Neuronal stem cell (in vitro differentiated cells): ENCODE measurements at regions not wholly inside any gene's neighbourhood (a gene's known extent, or its start where the extent isn't known, plus 50 kb on each side); places are given as distances from the start of the nearest gene placed in this dataset.

ENCODE experiments used
- DNase-seq: peaks from one replicate; pipeline ENCODE4 v3.0.0-alpha.2; 2013; ENCODE audit warnings: low spot score
- H2AFZ ChIP-seq: one replicate; pipeline ENCODE4 v1.6.1; 2013; ENCODE audit warnings: mild to moderate bottlenecking, low read length, inconsistent platforms
- H2AK5ac ChIP-seq: 2 replicates; pipeline ENCODE4 v1.6.1; 2013; ENCODE audit warnings: low read depth, mild to moderate bottlenecking, inconsistent platforms, low read length, moderate library complexity, mixed read lengths
- H2BK120ac ChIP-seq: 2 replicates; pipeline ENCODE4 v1.6.1; 2013; ENCODE audit warnings: low read depth, mild to moderate bottlenecking, inconsistent platforms, low read length, moderate library complexity, mixed read lengths
- H2BK12ac ChIP-seq: one replicate; pipeline ENCODE4 v1.6.1; 2013; ENCODE audit warnings: low read length, inconsistent platforms
- H2BK15ac ChIP-seq: 2 replicates; pipeline ENCODE4 v1.6.1; 2013; ENCODE audit warnings: mild to moderate bottlenecking, low read length, inconsistent platforms, mixed read lengths
- H2BK5ac ChIP-seq: one replicate; pipeline ENCODE4 v1.6.1; 2013; ENCODE audit warnings: inconsistent platforms, mild to moderate bottlenecking, low read length, moderate library complexity
- H3K14ac ChIP-seq: one replicate; pipeline ENCODE4 v1.6.1; 2013; ENCODE audit warnings: low read length, inconsistent platforms
- H3K18ac ChIP-seq: 2 replicates; pipeline ENCODE4 v1.6.1; 2013; ENCODE audit warnings: low read length, inconsistent platforms
- H3K23ac ChIP-seq: 2 replicates; pipeline ENCODE4 v1.6.1; 2013; ENCODE audit warnings: low read depth, mild to moderate bottlenecking, mixed read lengths, low read length, inconsistent platforms; ENCODE audit not compliant: poor library complexity
- H3K27ac ChIP-seq: replicated peaks from 3 replicates; pipeline ENCODE4 v1.5.1; 2013; ENCODE audit warnings: low read length, inconsistent platforms
- H3K27me3 ChIP-seq, 3 experiments: 2 replicates each; pipeline ENCODE4 v1.6.1; 2013; ENCODE audit warnings: low read length in 3 of 3, mild to moderate bottlenecking in 2 of 3, inconsistent platforms in 1 of 3, low read depth in 1 of 3, mixed read lengths in 1 of 3, moderate library complexity in 1 of 3; ENCODE audit not compliant: control insufficient read depth in 3 of 3, insufficient read depth in 3 of 3
- H3K36me3 ChIP-seq, 2 donors: replicated peaks in 1 of 2; 2 replicates each; pipeline ENCODE4 v1.6.1; 2013; ENCODE audit warnings: low read length in 2 of 2; ENCODE audit not compliant: control insufficient read depth in 2 of 2, insufficient read depth in 2 of 2
- H3K4ac ChIP-seq: 2 replicates; pipeline ENCODE4 v1.6.1; 2013; ENCODE audit warnings: inconsistent platforms, mild to moderate bottlenecking, low read length, moderate library complexity
- H3K4me1 ChIP-seq, 2 donors: 1 replicate in 1 of 2; 2 replicates in 1 of 2; pipeline ENCODE4 v1.6.1; 2013; ENCODE audit warnings: low read length in 2 of 2, low read depth in 1 of 2; ENCODE audit not compliant: control insufficient read depth in 2 of 2, insufficient read depth in 1 of 2
- H3K4me2 ChIP-seq: one replicate; pipeline ENCODE4 v1.6.1; 2013; ENCODE audit warnings: mild to moderate bottlenecking, low read length, inconsistent platforms; ENCODE audit not compliant: insufficient read depth, poor library complexity, severe bottlenecking
- H3K4me3 ChIP-seq, 2 donors: 2 replicates each; pipeline ENCODE4 v1.5.1; 2013; ENCODE audit warnings: low read length in 2 of 2, mild to moderate bottlenecking in 2 of 2, inconsistent platforms in 1 of 2, moderate library complexity in 1 of 2
- H3K79me1 ChIP-seq: one replicate; pipeline ENCODE4 v1.6.1; 2013; ENCODE audit warnings: low read depth, mild to moderate bottlenecking, inconsistent platforms, low read length, moderate library complexity
- H3K9ac ChIP-seq: one replicate; pipeline ENCODE4 v1.6.1; 2013; ENCODE audit warnings: mild to moderate bottlenecking, low read depth, low read length, inconsistent platforms; ENCODE audit not compliant: poor library complexity
- H3K9me3 ChIP-seq, 2 donors: replicated peaks in 1 of 2; 2 replicates each; pipeline versions ENCODE3 to v1.6.1; 2013; ENCODE audit warnings: low read length in 2 of 2, mild to moderate bottlenecking in 2 of 2, inconsistent platforms in 1 of 2, low read depth in 1 of 2, mixed read lengths in 1 of 2, moderate library complexity in 1 of 2; ENCODE audit not compliant: control insufficient read depth in 2 of 2, insufficient read depth in 1 of 2
- H4K8ac ChIP-seq: one replicate; pipeline ENCODE4 v1.6.1; 2013; ENCODE audit warnings: low read depth, mild to moderate bottlenecking, inconsistent platforms, low read length, moderate library complexity
- H4K91ac ChIP-seq: one replicate; pipeline ENCODE4 v1.6.1; 2013; ENCODE audit warnings: low read length, low read depth, mild to moderate bottlenecking, inconsistent platforms; ENCODE audit not compliant: poor library complexity
- WGBS, 2 donors: extraction: QIAGEN DNeasy Blood & Tissue Kit; methylation state at CpG; one replicate each; pipeline ENCODE4 v1.1.7; 2013; ENCODE audit warnings: missing lambda C conversion rate in 2 of 2, mixed read lengths in 1 of 2; ENCODE audit not compliant: insufficient read length in 2 of 2, insufficient replicate concordance in 1 of 2; ENCODE audit errors: extremely low coverage in 2 of 2; 5-methylcytosine and 5-hydroxymethylcytosine counted together

GRCh38 chr6:133816171-133816570, 72.7 kb upstream of the TCF21 start:
- no peak overlapping the region for H3K4ac ChIP-seq
- WGBS, 2 donors = no CpG with 5 or more reads among the region's 1 CpG
- no peak overlapping the region for H3K18ac ChIP-seq

GRCh38 chr6:133817460-133818047, 71.4 kb upstream of the TCF21 start:
- H3K4ac ChIP-seq = no peak overlapping the region
- no peak overlapping the region for H2BK15ac ChIP-seq
- no peak overlapping the region for H2BK12ac ChIP-seq
- no peak overlapping the region for H3K4me2 ChIP-seq
- no peak overlapping the region for H2BK120ac ChIP-seq
- no peak for DNase-seq
- H3K18ac ChIP-seq = no peak overlapping the region
- H3K9ac ChIP-seq = no peak overlapping the region
- H3K23ac ChIP-seq = no peak overlapping the region
- H3K4me3 ChIP-seq = no peak overlapping the region
- 100% methylated on average over 1 of the region's 9 CpGs; no CpG with 5 or more reads in 1 of the 2 donors for WGBS, 2 donors
- H2AK5ac ChIP-seq = no peak overlapping the region
- H3K9me3 ChIP-seq = no peaks in the 10 kb centered on the region
- no peak overlapping the region for H2BK5ac ChIP-seq
- no peak overlapping the region for H2AFZ ChIP-seq
- no peak overlapping the region for H4K91ac ChIP-seq
- no peaks in the 10 kb centered on the region for H3K36me3 ChIP-seq
- H4K8ac ChIP-seq = no peak overlapping the region
- no peak overlapping the region for H3K27ac ChIP-seq
- H3K79me1 ChIP-seq = no peaks in the 10 kb centered on the region
- H3K4me1 ChIP-seq = no peaks in the 10 kb centered on the region
- H3K27me3 ChIP-seq = peaks cover 0 to 2% (median 0%) of the 10 kb centered on the region in 3 experiments
- no peak overlapping the region for H3K14ac ChIP-seq

More at GRCh38 chr6:133816171-133816570, 72.7 kb upstream of the TCF21 start:
- no peak overlapping the region for H2BK120ac ChIP-seq
- no peak overlapping the region for H2BK5ac ChIP-seq
- no peak for DNase-seq
- H3K9me3 ChIP-seq = no peaks in the 10 kb centered on the region
- H2AK5ac ChIP-seq = no peak overlapping the region
- no peak overlapping the region for H3K23ac ChIP-seq
- H3K79me1 ChIP-seq = no peaks in the 10 kb centered on the region
- H3K27ac ChIP-seq = no peak overlapping the region
- no peak overlapping the region for H2BK12ac ChIP-seq
- H4K91ac ChIP-seq = no peak overlapping the region
- H3K4me1 ChIP-seq = no peaks in the 10 kb centered on the region
- H3K27me3 ChIP-seq = no peaks in the 10 kb centered on the region
- no peak overlapping the region for H4K8ac ChIP-seq
- H2AFZ ChIP-seq = no peak overlapping the region
- H3K4me2 ChIP-seq = no peak overlapping the region
- H3K4me3 ChIP-seq = no peak overlapping the region
- no peak overlapping the region for H3K14ac ChIP-seq
- no peak overlapping the region for H3K9ac ChIP-seq
- no peaks in the 10 kb centered on the region for H3K36me3 ChIP-seq
- H2BK15ac ChIP-seq = no peak overlapping the region

- H2BK12ac ChIP-seq = no peak overlapping the region
- H3K79me1 ChIP-seq = no peaks in the 10 kb centered on the region
- H2AFZ ChIP-seq = no peak overlapping the region
- H2BK5ac ChIP-seq = no peak overlapping the region
- H4K91ac ChIP-seq = no peak overlapping the region
- H3K9ac ChIP-seq = no peak overlapping the region
- H3K4ac ChIP-seq = no peak overlapping the region
- peaks cover 0 to 2% (median 0%) of the 10 kb centered on the region in 3 experiments for H3K27me3 ChIP-seq
- H3K4me1 ChIP-seq = no peaks in the 10 kb centered on the region
- no peaks in the 10 kb centered on the region for H3K9me3 ChIP-seq
- H3K23ac ChIP-seq = no peak overlapping the region
- no peak overlapping the region for H2BK15ac ChIP-seq
- no peak overlapping the region for H4K8ac ChIP-seq
- DNase-seq = no peak
- H3K27ac ChIP-seq = no peak overlapping the region
- no peak overlapping the region for H3K14ac ChIP-seq
- no peak overlapping the region for H2AK5ac ChIP-seq
- no peak overlapping the region for H2BK120ac ChIP-seq
- no peak overlapping the region for H3K18ac ChIP-seq
- WGBS, 2 donors = no CpG with 5 or more reads among the region's 6 CpGs
- H3K4me3 ChIP-seq = no peak overlapping the region
- H3K4me2 ChIP-seq = no peak overlapping the region
- no peaks in the 10 kb centered on the region for H3K36me3 ChIP-seq
Measured at GRCh38 chr6:133818320-133818719, 70.6 kb upstream of the TCF21 start.

GRCh38 chr6:133820208-133820607, 68.7 kb upstream of the TCF21 start:
- no peak overlapping the region for H3K4ac ChIP-seq
- no peak overlapping the region for H2BK12ac ChIP-seq
- peak; percentile 37 for DNase-seq
- no peak overlapping the region for H2BK15ac ChIP-seq
- no peak overlapping the region for H2AFZ ChIP-seq
- no peaks in the 10 kb centered on the region for H3K4me1 ChIP-seq
- H3K27me3 ChIP-seq = peaks cover 0 to 2% (median 0%) of the 10 kb centered on the region in 3 experiments
- H2BK5ac ChIP-seq = no peak overlapping the region
- no peaks in the 10 kb centered on the region for H3K9me3 ChIP-seq
- H4K91ac ChIP-seq = no peak overlapping the region
- no CpG with 5 or more reads among the region's 3 CpGs for WGBS, 2 donors
- H3K18ac ChIP-seq = no peak overlapping the region
- H2AK5ac ChIP-seq = no peak overlapping the region
- no peak overlapping the region for H2BK120ac ChIP-seq
- no peak overlapping the region for H3K4me3 ChIP-seq
- H3K79me1 ChIP-seq = no peaks in the 10 kb centered on the region
- H3K4me2 ChIP-seq = no peak overlapping the region
- no peak overlapping the region for H3K14ac ChIP-seq
- H3K9ac ChIP-seq = no peak overlapping the region
- H4K8ac ChIP-seq = no peak overlapping the region
- H3K36me3 ChIP-seq = no peaks in the 10 kb centered on the region
- H3K27ac ChIP-seq = no peak overlapping the region
- no peak overlapping the region for H3K23ac ChIP-seq
